Vagina (tissue), 2 donors: ENCODE measurements at regions not wholly inside any gene's neighbourhood (a gene's known extent, or its start where the extent isn't known, plus 50 kb on each side); places are given as distances from the start of the nearest gene placed in this dataset.

ENCODE experiments used
- POLR2A ChIP-seq, 2 donors: fragments of 450-650 bp; IDR thresholded peaks; one replicate each; pipeline ENCODE4 v1.6.1; 2017; ENCODE audit warnings: antibody characterized with exemption in 2 of 2, mild to moderate bottlenecking in 2 of 2, moderate library complexity in 2 of 2
- POLR2AphosphoS5 ChIP-seq, 2 donors: sonication (generic); formaldehyde crosslinking; IDR thresholded peaks; one replicate each; pipeline ENCODE4 v1.9.0; 2017; ENCODE audit warnings: antibody characterized with exemption in 2 of 2, mild to moderate bottlenecking in 2 of 2, low read depth in 1 of 2; ENCODE audit not compliant: insufficient read depth in 1 of 2
- TF ChIP-seq, protein P1 (sequence below), 3 experiments: fragments of 450-650 bp in 2 of 3; fragments of 200-600 bp in 1 of 3; sonication (generic) in 1 of 3; IDR thresholded peaks; one replicate each; pipeline ENCODE4 v1.5.1; 2017 to 2019; ENCODE audit warnings: antibody characterized with exemption in 3 of 3, mild to moderate bottlenecking in 2 of 3, moderate library complexity in 2 of 3

DNA sequence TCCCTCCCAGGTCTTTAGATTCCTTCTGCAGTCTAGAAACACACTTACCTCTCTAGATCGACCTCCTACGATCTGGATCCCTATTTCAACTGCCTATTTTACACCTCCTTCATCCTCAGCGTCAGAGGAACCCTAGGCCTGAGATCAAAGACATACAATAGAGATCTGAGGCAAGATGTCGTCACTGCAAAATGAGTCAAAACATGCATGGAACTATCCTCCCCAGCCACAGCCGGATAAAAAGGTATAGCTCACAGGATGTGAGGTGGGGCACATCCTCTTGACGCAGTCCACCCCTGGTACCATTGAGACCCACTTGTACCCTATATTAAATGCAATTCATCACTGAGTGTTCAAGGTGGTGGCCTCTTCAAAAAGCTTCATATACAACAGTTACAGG, 63.7 kb upstream of the DNAJC10 start:
- TF ChIP-seq, protein P1, sequence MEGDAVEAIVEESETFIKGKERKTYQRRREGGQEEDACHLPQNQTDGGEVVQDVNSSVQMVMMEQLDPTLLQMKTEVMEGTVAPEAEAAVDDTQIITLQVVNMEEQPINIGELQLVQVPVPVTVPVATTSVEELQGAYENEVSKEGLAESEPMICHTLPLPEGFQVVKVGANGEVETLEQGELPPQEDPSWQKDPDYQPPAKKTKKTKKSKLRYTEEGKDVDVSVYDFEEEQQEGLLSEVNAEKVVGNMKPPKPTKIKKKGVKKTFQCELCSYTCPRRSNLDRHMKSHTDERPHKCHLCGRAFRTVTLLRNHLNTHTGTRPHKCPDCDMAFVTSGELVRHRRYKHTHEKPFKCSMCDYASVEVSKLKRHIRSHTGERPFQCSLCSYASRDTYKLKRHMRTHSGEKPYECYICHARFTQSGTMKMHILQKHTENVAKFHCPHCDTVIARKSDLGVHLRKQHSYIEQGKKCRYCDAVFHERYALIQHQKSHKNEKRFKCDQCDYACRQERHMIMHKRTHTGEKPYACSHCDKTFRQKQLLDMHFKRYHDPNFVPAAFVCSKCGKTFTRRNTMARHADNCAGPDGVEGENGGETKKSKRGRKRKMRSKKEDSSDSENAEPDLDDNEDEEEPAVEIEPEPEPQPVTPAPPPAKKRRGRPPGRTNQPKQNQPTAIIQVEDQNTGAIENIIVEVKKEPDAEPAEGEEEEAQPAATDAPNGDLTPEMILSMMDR (IDR thresholded peaks at IDR 0.05): no peak
- TF ChIP-seq POLR2AphosphoS5 (IDR thresholded peaks at IDR 0.05; ENCODE audit: insufficient read depth in 1 of 2, low read depth in 1 of 2) (no peak), POLR2A (IDR thresholded peaks at IDR 0.05) (no peak)
